Trophoblast cell (in vitro differentiated cells and primary cell): ENCODE measurements at regions not wholly inside any gene's neighbourhood (a gene's known extent, or its start where the extent isn't known, plus 50 kb on each side); places are given as distances from the start of the nearest gene placed in this dataset.
A peak's percentile ranks its signal among the peaks of the same experiment; 100 is the strongest.

Experiments
- DNase-seq, 2 donors: peaks; one replicate each; pipeline ENCODE4 v3.0.0-alpha.2; 2016
- H2AFZ ChIP-seq: 2 replicates; pipeline ENCODE4 v1.6.1; 2013; ENCODE audit warnings: low read length, moderate library complexity, mild to moderate bottlenecking; ENCODE audit not compliant: insufficient read depth, poor library complexity
- H2AK5ac ChIP-seq: 2 replicates; pipeline ENCODE4 v1.6.1; 2013; ENCODE audit warnings: mild to moderate bottlenecking, low read length
- H2BK120ac ChIP-seq: 2 replicates; pipeline ENCODE4 v1.6.1; 2013; ENCODE audit warnings: low read length, mild to moderate bottlenecking, moderate library complexity; ENCODE audit not compliant: insufficient read depth, poor library complexity
- H2BK12ac ChIP-seq: 2 replicates; pipeline ENCODE4 v1.6.1; 2013; ENCODE audit warnings: mild to moderate bottlenecking, low read length, moderate library complexity
- H2BK5ac ChIP-seq: 2 replicates; pipeline ENCODE4 v1.6.1; 2013; ENCODE audit warnings: low read length, low read depth, moderate library complexity, mild to moderate bottlenecking; ENCODE audit not compliant: poor library complexity
- H3K14ac ChIP-seq: 2 replicates; pipeline ENCODE4 v1.6.1; 2013; ENCODE audit warnings: mild to moderate bottlenecking, low read length
- H3K18ac ChIP-seq: 2 replicates; pipeline ENCODE4 v1.6.1; 2013; ENCODE audit warnings: mild to moderate bottlenecking, low read length
- H3K23ac ChIP-seq: 2 replicates; pipeline ENCODE4 v1.6.1; 2013; ENCODE audit warnings: low read length
- H3K27ac ChIP-seq: 2 replicates; pipeline ENCODE4 v1.5.1; 2013; ENCODE audit warnings: low read depth, mild to moderate bottlenecking, inconsistent platforms, low read length, moderate library complexity
- H3K27me3 ChIP-seq: 2 replicates; pipeline ENCODE4 v1.6.1; 2013; ENCODE audit warnings: inconsistent platforms, mild to moderate bottlenecking, low read length, moderate library complexity; ENCODE audit not compliant: insufficient read depth
- H3K36me3 ChIP-seq, 2 experiments: 1 replicate in 1 of 2; 2 replicates in 1 of 2; pipeline ENCODE4 v1.6.1; 2013; ENCODE audit warnings: low read length in 2 of 2, mild to moderate bottlenecking in 2 of 2, moderate library complexity in 1 of 2; ENCODE audit not compliant: insufficient read depth in 2 of 2, control insufficient read depth in 1 of 2
- H3K4ac ChIP-seq: 2 replicates; pipeline ENCODE4 v1.6.1; 2013; ENCODE audit warnings: low read depth, mild to moderate bottlenecking, low read length, moderate library complexity
- H3K4me1 ChIP-seq, 2 experiments: 1 replicate in 1 of 2; 2 replicates in 1 of 2; pipeline ENCODE4 v1.6.1; 2013; ENCODE audit warnings: low read length in 2 of 2, mild to moderate bottlenecking in 2 of 2, moderate library complexity in 1 of 2; ENCODE audit not compliant: insufficient read depth in 2 of 2, control insufficient read depth in 1 of 2
- H3K4me2 ChIP-seq: 2 replicates; pipeline ENCODE4 v1.6.1; 2013; ENCODE audit warnings: inconsistent platforms, mild to moderate bottlenecking, low read length, moderate library complexity
- H3K4me3 ChIP-seq: 2 replicates; pipeline ENCODE4 v1.5.1; 2013; ENCODE audit warnings: mild to moderate bottlenecking, low read depth, low read length, inconsistent platforms
- H3K79me1 ChIP-seq: one replicate; pipeline ENCODE4 v1.6.1; 2013; ENCODE audit warnings: low read length
- H3K79me2 ChIP-seq: 2 replicates; pipeline ENCODE4 v1.6.1; 2013; ENCODE audit warnings: low read length, mild to moderate bottlenecking; ENCODE audit not compliant: control insufficient read depth, insufficient read depth, poor library complexity
- H3K9ac ChIP-seq: 2 replicates; pipeline ENCODE4 v1.6.1; 2013; ENCODE audit warnings: mild to moderate bottlenecking, low read length
- H3K9me3 ChIP-seq: 2 replicates; pipeline ENCODE4 v1.6.1; 2013; ENCODE audit warnings: low read depth, mild to moderate bottlenecking, control low read depth, inconsistent platforms, low read length; ENCODE audit not compliant: insufficient read depth
- H4K12ac ChIP-seq: 2 replicates; pipeline ENCODE4 v1.6.1; 2013; ENCODE audit warnings: low read depth, mild to moderate bottlenecking, low read length, moderate library complexity
- H4K8ac ChIP-seq: 2 replicates; pipeline ENCODE4 v1.6.1; 2013; ENCODE audit warnings: low read depth, mild to moderate bottlenecking, low read length, moderate library complexity
- H4K91ac ChIP-seq: one replicate; pipeline ENCODE4 v1.6.1; 2013; ENCODE audit warnings: low read depth, mild to moderate bottlenecking, low read length, moderate library complexity
- WGBS: extraction: QIAGEN DNeasy Blood & Tissue Kit; methylation state at CpG from one replicate; pipeline ENCODE4 v1.1.7; 2013; ENCODE audit warnings: missing lambda C conversion rate; ENCODE audit not compliant: insufficient read length, insufficient coverage; ENCODE audit errors: extremely low coverage; 5-methylcytosine and 5-hydroxymethylcytosine counted together

DNA sequence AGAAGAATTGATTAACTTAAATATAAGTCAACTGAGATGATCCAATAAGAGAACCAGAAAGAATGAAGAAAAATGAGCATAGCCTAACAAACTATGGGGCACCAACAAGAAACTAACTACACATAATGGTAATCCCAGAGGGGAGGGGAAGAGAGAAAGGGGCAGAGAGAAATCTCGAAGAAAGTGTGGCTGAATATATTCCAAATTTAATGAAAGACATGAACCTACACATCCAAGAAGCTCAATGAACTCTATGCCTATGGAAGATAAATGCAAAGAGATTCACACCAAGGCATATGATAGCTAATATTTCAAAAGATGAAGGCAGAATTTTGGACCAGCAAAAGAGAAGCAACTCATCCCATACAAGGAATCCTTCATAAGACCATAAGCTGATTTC, 649.2 kb downstream of the ZEB2 start:
- no peak overlapping the region for H3K9ac ChIP-seq
- no peak overlapping the region for H4K12ac ChIP-seq
- H3K9me3 ChIP-seq = no peaks in the 10 kb centered on the region
- no peak overlapping the region for H4K91ac ChIP-seq
- H2AK5ac ChIP-seq = no peak overlapping the region
- H3K79me2 ChIP-seq = no peaks in the 10 kb centered on the region
- no peak overlapping the region for H3K4ac ChIP-seq
- H2AFZ ChIP-seq = no peak overlapping the region
- no peak overlapping the region for H2BK120ac ChIP-seq
- no peak overlapping the region for H3K23ac ChIP-seq
- no peak overlapping the region for H3K18ac ChIP-seq
- H3K79me1 ChIP-seq = no peaks in the 10 kb centered on the region
- H3K4me1 ChIP-seq = no peaks in the 10 kb centered on the region
- no peak overlapping the region for H3K27ac ChIP-seq
- H3K4me3 ChIP-seq = no peak overlapping the region
- H3K36me3 ChIP-seq = no peaks in the 10 kb centered on the region
- H3K4me2 ChIP-seq = no peak overlapping the region
- no peak for DNase-seq
- H3K14ac ChIP-seq = no peak overlapping the region
- H2BK12ac ChIP-seq = no peak overlapping the region
- no peak overlapping the region for H2BK5ac ChIP-seq
- no peak overlapping the region for H4K8ac ChIP-seq
- H3K27me3 ChIP-seq = no peaks in the 10 kb centered on the region
- WGBS = no CpG with 5 or more reads among the region's 1 CpG

DNA sequence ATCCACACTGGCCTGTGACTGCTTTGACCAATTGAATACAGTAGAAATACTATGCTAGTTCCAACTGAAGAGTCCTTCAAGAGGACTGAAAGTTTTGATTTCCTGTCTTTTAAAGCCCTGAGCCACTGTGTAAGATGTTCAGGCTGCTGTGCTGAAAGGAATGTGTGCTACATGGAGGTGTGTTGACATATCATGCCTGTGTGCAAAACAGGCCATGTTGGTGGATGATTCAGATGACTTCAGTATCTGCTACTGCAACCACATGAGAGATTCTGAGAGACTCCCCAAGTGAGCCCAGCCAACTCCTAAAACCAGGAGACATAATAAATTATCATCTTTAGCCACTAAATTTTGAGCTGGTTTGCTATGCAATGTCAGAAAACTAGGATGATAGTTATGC, 662.9 kb downstream of the ZEB2 start:
- Histone ChIP-seq H4K12ac (no peak overlapping the region), H3K4me3 (no peak overlapping the region), H3K14ac (no peak overlapping the region), H2AFZ (no peak overlapping the region), H3K79me1 (no peaks in the 10 kb centered on the region), H2BK12ac (no peak overlapping the region), H3K27ac (no peak overlapping the region), H4K91ac (no peak overlapping the region), H2BK5ac (no peak overlapping the region), H4K8ac (no peak overlapping the region), H3K27me3 (no peaks in the 10 kb centered on the region), H3K4me2 (no peak overlapping the region), H3K9me3 (no peaks in the 10 kb centered on the region), H3K4me1 (no peaks in the 10 kb centered on the region), H3K4ac (no peak overlapping the region), H3K9ac (no peak overlapping the region), H2AK5ac (no peak overlapping the region), H2BK120ac (no peak overlapping the region), H3K23ac (no peak overlapping the region), H3K18ac (no peak overlapping the region), H3K79me2 (no peaks in the 10 kb centered on the region), H3K36me3 (no peaks in the 10 kb centered on the region)
- DNase-seq = peak in 1 of 2 donors; percentile 2

DNA sequence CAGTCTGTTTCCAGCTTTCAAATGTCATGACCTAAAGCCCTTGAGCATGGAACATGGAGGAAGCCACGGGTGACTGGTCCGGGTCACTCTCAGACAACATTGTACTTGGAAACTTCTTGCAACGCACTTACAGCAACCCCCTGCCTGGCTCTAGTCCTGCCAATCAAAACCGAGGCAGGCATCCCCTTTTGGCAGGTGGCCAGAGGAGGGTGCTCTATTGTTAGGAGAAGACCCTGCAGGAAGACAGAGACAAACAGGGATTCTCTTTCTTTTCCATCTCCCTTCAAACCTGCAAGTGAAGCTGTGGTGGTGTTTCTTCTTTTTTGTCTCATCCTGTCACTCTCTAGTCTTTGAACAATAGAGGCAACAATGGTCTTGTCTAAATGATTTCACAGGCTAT, 667.2 kb downstream of the ZEB2 start:
- no peak overlapping the region for H3K4me3 ChIP-seq
- H3K23ac ChIP-seq = no peak overlapping the region
- H3K9ac ChIP-seq = no peak overlapping the region
- no peak overlapping the region for H2BK12ac ChIP-seq
- no peak overlapping the region for H3K18ac ChIP-seq
- no peak for DNase-seq
- no peaks in the 10 kb centered on the region for H3K9me3 ChIP-seq
- WGBS = no CpG with 5 or more reads among the region's 4 CpGs
- H4K12ac ChIP-seq = no peak overlapping the region
- no peak overlapping the region for H2BK120ac ChIP-seq
- no peak overlapping the region for H2BK5ac ChIP-seq
- H3K4me1 ChIP-seq = no peaks in the 10 kb centered on the region
- no peak overlapping the region for H4K8ac ChIP-seq
- no peak overlapping the region for H4K91ac ChIP-seq
- H2AK5ac ChIP-seq = no peak overlapping the region
- H3K4me2 ChIP-seq = no peak overlapping the region
- H3K4ac ChIP-seq = no peak overlapping the region
- H3K79me2 ChIP-seq = no peaks in the 10 kb centered on the region
- no peak overlapping the region for H3K14ac ChIP-seq
- no peaks in the 10 kb centered on the region for H3K79me1 ChIP-seq
- H2AFZ ChIP-seq = no peak overlapping the region
- H3K27me3 ChIP-seq = no peaks in the 10 kb centered on the region
- H3K36me3 ChIP-seq = no peaks in the 10 kb centered on the region
- no peak overlapping the region for H3K27ac ChIP-seq

DNA sequence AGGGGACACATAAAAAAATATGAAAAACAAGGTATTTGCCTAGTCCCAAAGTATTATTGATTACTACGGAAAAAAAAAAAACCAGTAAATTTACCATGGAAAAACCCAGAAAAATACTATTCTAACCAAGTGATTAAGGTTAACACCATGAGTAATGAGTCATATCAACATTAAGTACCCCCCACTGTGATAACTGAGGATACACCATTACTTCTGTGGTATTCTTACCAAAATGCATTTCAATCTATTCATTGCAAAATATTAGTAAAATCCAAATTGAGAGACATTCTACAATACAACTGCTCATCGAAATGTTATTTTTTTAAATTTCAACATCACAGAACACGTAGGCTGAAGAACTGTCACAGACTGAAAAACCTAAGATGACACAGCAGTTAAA, 669.8 kb downstream of the ZEB2 start:
- no peak overlapping the region for H4K12ac ChIP-seq
- no peak overlapping the region for H3K18ac ChIP-seq
- H2BK120ac ChIP-seq = no peak overlapping the region
- H2BK12ac ChIP-seq = no peak overlapping the region
- no peaks in the 10 kb centered on the region for H3K79me2 ChIP-seq
- WGBS = no CpG with 5 or more reads among the region's 3 CpGs
- H4K91ac ChIP-seq = no peak overlapping the region
- H4K8ac ChIP-seq = no peak overlapping the region
- H2AFZ ChIP-seq = no peak overlapping the region
- no peak overlapping the region for H3K4me3 ChIP-seq
- H3K27me3 ChIP-seq = no peaks in the 10 kb centered on the region
- H3K4me1 ChIP-seq = no peaks in the 10 kb centered on the region
- DNase-seq = no peak
- H3K27ac ChIP-seq = no peak overlapping the region
- no peak overlapping the region for H2AK5ac ChIP-seq
- H3K4me2 ChIP-seq = no peak overlapping the region
- no peaks in the 10 kb centered on the region for H3K79me1 ChIP-seq
- H3K36me3 ChIP-seq = no peaks in the 10 kb centered on the region
- H3K9me3 ChIP-seq = no peaks in the 10 kb centered on the region
- no peak overlapping the region for H3K14ac ChIP-seq
- no peak overlapping the region for H2BK5ac ChIP-seq
- H3K9ac ChIP-seq = no peak overlapping the region
- H3K4ac ChIP-seq = no peak overlapping the region
- H3K23ac ChIP-seq = no peak overlapping the region

DNA sequence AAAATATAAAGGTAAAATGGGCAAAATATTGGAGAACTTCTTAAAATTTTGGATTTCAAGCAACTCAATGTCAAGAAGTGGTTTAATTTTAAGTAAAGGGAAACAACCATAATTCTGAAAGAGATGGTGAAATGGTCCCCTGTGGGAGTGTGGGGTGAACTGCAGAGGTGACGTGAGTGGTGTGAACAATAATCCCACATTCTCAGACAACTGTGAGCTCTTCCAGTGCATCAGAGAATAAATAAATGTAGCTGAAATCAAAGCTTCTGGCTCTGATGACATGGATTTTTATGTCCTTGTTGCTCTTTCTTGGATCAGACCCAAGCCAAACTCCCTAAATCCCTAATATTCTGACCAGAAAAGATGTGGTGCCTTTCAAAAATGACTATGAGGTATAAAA, 672.7 kb downstream of the ZEB2 start:
- Histone ChIP-seq H4K12ac (no peak overlapping the region), H2AFZ (no peak overlapping the region), H3K23ac (no peak overlapping the region), H2BK120ac (no peak overlapping the region), H3K27ac (no peak overlapping the region), H3K9ac (no peak overlapping the region), H3K79me2 (no peaks in the 10 kb centered on the region), H3K18ac (no peak overlapping the region), H3K27me3 (no peaks in the 10 kb centered on the region), H3K14ac (no peak overlapping the region), H4K8ac (no peak overlapping the region), H2BK5ac (no peak overlapping the region), H3K4me1 (no peaks in the 10 kb centered on the region), H2AK5ac (no peak overlapping the region), H3K4ac (no peak overlapping the region), H3K4me3 (no peak overlapping the region), H3K9me3 (no peaks in the 10 kb centered on the region), H3K4me2 (no peak overlapping the region), H4K91ac (no peak overlapping the region), H3K79me1 (no peaks in the 10 kb centered on the region), H2BK12ac (no peak overlapping the region), H3K36me3 (no peaks in the 10 kb centered on the region)
- no CpG with 5 or more reads among the region's 1 CpG for WGBS
- no peak for DNase-seq
